NCI-H748 (cell line): ENCODE measurements at regions not wholly inside any gene's neighbourhood (a gene's known extent, or its start where the extent isn't known, plus 50 kb on each side); places are given as distances from the start of the nearest gene placed in this dataset.

Experiments
- DNase-seq: peaks from one replicate; lab custom pipeline; 2025; ENCODE audit not compliant: unreplicated experiment; lab: John Stamatoyannopoulos, UW

- DNase-seq = no peak
These were observed 543.3 kb downstream of the SQOR start for GRCh38 chr15:46178138-46178537.

- no peak for DNase-seq
These were observed 572.5 kb downstream of the SQOR start for GRCh38 chr15:46207341-46207740.

GRCh38 chr15:46213551-46213950, 578.7 kb downstream of the SQOR start:
- DNase-seq = no peak

- no peak for DNase-seq
These were observed 588.0 kb downstream of the SQOR start for GRCh38 chr15:46222826-46223225.

- DNase-seq = no peak
These were observed 594.4 kb downstream of the SQOR start for GRCh38 chr15:46229263-46229662.

GRCh38 chr15:46231786-46232185, 597.0 kb downstream of the SQOR start:
- DNase-seq = no peak

GRCh38 chr15:46232471-46232870, 597.6 kb downstream of the SQOR start:
- no peak for DNase-seq

GRCh38 chr15:46242935-46243334, 608.1 kb downstream of the SQOR start:
- DNase-seq = no peak

GRCh38 chr15:46251903-46252302, 617.1 kb downstream of the SQOR start:
- peak; percentile 95 for DNase-seq

GRCh38 chr15:46258056-46258455, 623.2 kb downstream of the SQOR start:
- DNase-seq = no peak

GRCh38 chr15:46260937-46261336, 626.1 kb downstream of the SQOR start:
- DNase-seq = peak; percentile 6

- no peak for DNase-seq
These were observed 631.0 kb downstream of the SQOR start for GRCh38 chr15:46265664-46266347.

- DNase-seq = no peak
These were observed 631.8 kb downstream of the SQOR start for GRCh38 chr15:46266661-46267060.

- DNase-seq = no peak
These were observed 635.8 kb downstream of the SQOR start for GRCh38 chr15:46270481-46271147.

GRCh38 chr15:46275701-46276100, 640.9 kb downstream of the SQOR start:
- no peak for DNase-seq

GRCh38 chr15:46277451-46277850, 642.6 kb downstream of the SQOR start:
- no peak for DNase-seq

GRCh38 chr15:46278062-46278461, 643.2 kb downstream of the SQOR start:
- peak; percentile 99 for DNase-seq

- peak; percentile 93 for DNase-seq
These were observed 643.8 kb downstream of the SQOR start for GRCh38 chr15:46278486-46279090.

GRCh38 chr15:46280762-46281542, 646.1 kb downstream of the SQOR start:
- DNase-seq = peak; percentile 87

GRCh38 chr15:46293550-46293949, 658.7 kb downstream of the SQOR start:
- no peak for DNase-seq

- DNase-seq = no peak
These were observed 661.2 kb downstream of the SQOR start for GRCh38 chr15:46296002-46296401.

GRCh38 chr15:46296797-46297196, 662.0 kb downstream of the SQOR start:
- DNase-seq = no peak
